H9 (cell line): ENCODE measurements at regions not wholly inside any gene's neighbourhood (a gene's known extent, or its start where the extent isn't known, plus 50 kb on each side); places are given as distances from the start of the nearest gene placed in this dataset.

Source experiments
- DNase-seq: peaks from one replicate; pipeline ENCODE4 v3.0.0-alpha.2; 2017
- H2AFZ ChIP-seq: one replicate; pipeline ENCODE4 v1.6.1; 2013; ENCODE audit warnings: mild to moderate bottlenecking, low read length, control low read depth, moderate library complexity
- H2AK5ac ChIP-seq: 2 replicates; pipeline ENCODE4 v1.6.1; 2013; ENCODE audit warnings: low read length, control low read depth, mixed read lengths; ENCODE audit not compliant: insufficient read length
- H2BK120ac ChIP-seq: one replicate; pipeline ENCODE4 v1.6.1; 2013; ENCODE audit warnings: low read depth, mild to moderate bottlenecking, low read length, control low read depth, inconsistent platforms; ENCODE audit not compliant: poor library complexity, severe bottlenecking
- H2BK12ac ChIP-seq: 2 replicates; pipeline ENCODE4 v1.6.1; 2013; ENCODE audit warnings: low read length, control low read depth, mixed read lengths, low read depth; ENCODE audit not compliant: insufficient read length
- H2BK15ac ChIP-seq: 2 replicates; pipeline ENCODE4 v1.6.1; 2013; ENCODE audit warnings: low read depth, low read length, control low read depth
- H2BK20ac ChIP-seq: one replicate; pipeline ENCODE4 v1.6.1; 2013; ENCODE audit warnings: low read depth, mild to moderate bottlenecking, low read length, control low read depth, inconsistent platforms; ENCODE audit not compliant: poor library complexity, severe bottlenecking
- H2BK5ac ChIP-seq: 2 replicates; pipeline ENCODE4 v1.6.1; 2013; ENCODE audit warnings: low read length, control low read depth, mixed read lengths; ENCODE audit not compliant: insufficient read length
- H3K14ac ChIP-seq: 2 replicates; pipeline ENCODE4 v1.6.1; 2013; ENCODE audit warnings: low read length, control low read depth; ENCODE audit not compliant: insufficient read depth
- H3K18ac ChIP-seq: 2 replicates; pipeline ENCODE4 v1.6.1; 2013; ENCODE audit warnings: low read depth, mild to moderate bottlenecking, mixed read lengths, low read length, control low read depth; ENCODE audit not compliant: insufficient read length
- H3K23ac ChIP-seq: 2 replicates; pipeline ENCODE4 v1.6.1; 2013; ENCODE audit warnings: low read length, control low read depth, mixed read lengths, low read depth; ENCODE audit not compliant: insufficient read length
- H3K23me2 ChIP-seq: 2 replicates; pipeline ENCODE4 v1.6.1; 2013; ENCODE audit warnings: low read depth, mild to moderate bottlenecking, mixed read lengths, low read length, control low read depth; ENCODE audit not compliant: insufficient read length, poor library complexity, severe bottlenecking
- H3K27ac ChIP-seq: 2 replicates; pipeline ENCODE4 v1.5.1; 2013; ENCODE audit warnings: low read length, control low read depth, mixed read lengths, low read depth; ENCODE audit not compliant: insufficient read length
- H3K27me3 ChIP-seq: 2 replicates; pipeline ENCODE4 v1.6.1; 2013; ENCODE audit warnings: low read length, control low read depth, inconsistent platforms; ENCODE audit not compliant: insufficient read depth
- H3K4ac ChIP-seq: 2 replicates; pipeline ENCODE4 v1.6.1; 2013; ENCODE audit warnings: low read depth, mild to moderate bottlenecking, control low read depth, inconsistent platforms, low read length, moderate library complexity
- H3K4me1 ChIP-seq: 2 replicates; pipeline ENCODE4 v1.6.1; 2013; ENCODE audit warnings: low read length, control low read depth, inconsistent platforms; ENCODE audit not compliant: insufficient read depth
- H3K4me2 ChIP-seq: 2 replicates; pipeline ENCODE4 v1.6.1; 2013; ENCODE audit warnings: low read length, control low read depth, mixed read lengths; ENCODE audit not compliant: insufficient read length, insufficient read depth
- H3K56ac ChIP-seq: 2 replicates; pipeline ENCODE4 v1.6.1; 2013; ENCODE audit warnings: low read depth, mild to moderate bottlenecking, mixed read lengths, low read length, control low read depth; ENCODE audit not compliant: insufficient read length
- H3K79me1 ChIP-seq: 2 replicates; pipeline ENCODE4 v1.6.1; 2013; ENCODE audit warnings: low read depth, mild to moderate bottlenecking, moderate library complexity, low read length, control low read depth, inconsistent platforms; ENCODE audit not compliant: insufficient read depth, poor library complexity, severe bottlenecking
- H3K79me2 ChIP-seq: 2 replicates; pipeline ENCODE4 v1.6.1; 2013; ENCODE audit warnings: low read length, control low read depth, inconsistent platforms; ENCODE audit not compliant: insufficient read depth
- H3K9ac ChIP-seq: 2 replicates; pipeline ENCODE4 v1.6.1; 2013; ENCODE audit warnings: low read length, control low read depth, mixed read lengths; ENCODE audit not compliant: insufficient read length; ENCODE audit errors: extremely low read depth
- H3K9me3 ChIP-seq: one replicate; pipeline ENCODE4 v1.6.1; 2013; ENCODE audit warnings: low read depth, low read length, inconsistent platforms; ENCODE audit not compliant: control insufficient read depth
- H3T11ph ChIP-seq: one replicate; pipeline ENCODE4 v1.6.1; 2013; ENCODE audit warnings: mild to moderate bottlenecking, low read length, control low read depth, inconsistent platforms
- H4K20me1 ChIP-seq: one replicate; pipeline ENCODE4 v1.6.1; 2013; ENCODE audit not compliant: control insufficient read depth, insufficient read length, insufficient read depth
- H4K5ac ChIP-seq: 2 replicates; pipeline ENCODE4 v1.6.1; 2013; ENCODE audit warnings: low read depth, mild to moderate bottlenecking, mixed read lengths, low read length, control low read depth; ENCODE audit not compliant: insufficient read length
- H4K8ac ChIP-seq: replicated peaks from 2 replicates; pipeline ENCODE4 v1.6.1; 2013; ENCODE audit warnings: low read length, control low read depth, mixed read lengths, low read depth; ENCODE audit not compliant: insufficient read length
- H4K91ac ChIP-seq: 2 replicates; pipeline ENCODE4 v1.6.1; 2013; ENCODE audit warnings: low read depth, mild to moderate bottlenecking, moderate library complexity, mixed read lengths, low read length, control low read depth; ENCODE audit not compliant: insufficient read length
- H3K27ac Mint-ChIP-seq, 3 experiments: 2 replicates in 2 of 3; 3 replicates in 1 of 3; pipeline ENCODE4 v1.8.0; 2020 to 2021; ENCODE audit warnings: mixed read lengths in 3 of 3, mild to moderate bottlenecking in 1 of 3, moderate library complexity in 1 of 3
- H3K27me3 Mint-ChIP-seq: 2 replicates; pipeline ENCODE4 v1.8.0; 2021; ENCODE audit warnings: low read depth, mild to moderate bottlenecking, moderate library complexity, mixed read lengths
- H3K36me3 Mint-ChIP-seq, 3 experiments: 2 replicates in 2 of 3; 3 replicates in 1 of 3; pipeline ENCODE4 v1.8.0; 2020 to 2021; ENCODE audit warnings: low read depth in 3 of 3, mixed read lengths in 3 of 3; ENCODE audit not compliant: insufficient read depth in 1 of 3
- H3K4me1 Mint-ChIP-seq, 2 experiments: 2 replicates each; pipeline ENCODE4 v1.8.0; 2020; ENCODE audit warnings: mixed read lengths in 2 of 2
- H3K4me3 Mint-ChIP-seq, 2 experiments: 2 replicates in 1 of 2; 3 replicates in 1 of 2; pipeline ENCODE4 v1.8.0; 2020 to 2021; ENCODE audit warnings: mild to moderate bottlenecking in 2 of 2, mixed read lengths in 2 of 2, moderate library complexity in 1 of 2
- H3K9me3 Mint-ChIP-seq, 2 experiments: 2 replicates in 1 of 2; 3 replicates in 1 of 2; pipeline ENCODE4 v1.8.0; 2020; ENCODE audit warnings: mild to moderate bottlenecking in 2 of 2, mixed read lengths in 2 of 2, moderate library complexity in 1 of 2
- CTCF ChIP-seq: fragments of 200-600 bp; sonication (generic); conservative IDR thresholded peaks from 3 replicates; pipeline ENCODE4 v1.8.0; 2021; ENCODE audit warnings: antibody characterized with exemption, mild to moderate bottlenecking
- WGBS: extraction: QIAGEN DNeasy Blood & Tissue Kit; methylation state at CpG from one replicate; pipeline ENCODE4 v1.1.7; 2013; ENCODE audit warnings: missing lambda C conversion rate, low lambda C conversion rate, mixed read lengths; ENCODE audit not compliant: insufficient read length; ENCODE audit errors: extremely low coverage; 5-methylcytosine and 5-hydroxymethylcytosine counted together

- Histone ChIP-seq H4K8ac (no peak overlapping the region), H3K23me2 (no peaks in the 10 kb centered on the region), H3K9ac (no peak overlapping the region), H3K27me3 (no peaks in the 10 kb centered on the region), H4K91ac (no peak overlapping the region), H3K56ac (no peak overlapping the region), H3K18ac (no peak overlapping the region), H4K20me1 (no peaks in the 10 kb centered on the region), H4K5ac (no peak overlapping the region), H2BK120ac (no peak overlapping the region), H2AFZ (no peak overlapping the region), H3K23ac (no peak overlapping the region), H3K4ac (no peak overlapping the region), H3T11ph (no peak overlapping the region), H3K4me2 (no peak overlapping the region), H2BK5ac (no peak overlapping the region), H3K79me2 (no peaks in the 10 kb centered on the region), H2BK15ac (no peak overlapping the region), H3K79me1 (no peaks in the 10 kb centered on the region), H3K27ac (no peak overlapping the region), H2BK20ac (no peak overlapping the region), H3K9me3 (no peaks in the 10 kb centered on the region), H3K4me1 (no peaks in the 10 kb centered on the region), H2AK5ac (no peak overlapping the region), H3K14ac (no peak overlapping the region), H2BK12ac (no peak overlapping the region)
- no peaks in the 10 kb centered on the region for H3K9me3 Mint-ChIP-seq
- H3K27ac Mint-ChIP-seq: no peak overlapping the region
- no peak overlapping the region for H3K4me3 Mint-ChIP-seq
- no peak for TF ChIP-seq CTCF
- no peak for DNase-seq
- WGBS: no CpG with 5 or more reads among the region's 1 CpG
- peaks cover 9 to 11% of the 10 kb centered on the region in 2 experiments for H3K4me1 Mint-ChIP-seq
- no peaks in the 10 kb centered on the region for H3K27me3 Mint-ChIP-seq
- no peaks in the 10 kb centered on the region for H3K36me3 Mint-ChIP-seq
These were observed 161.3 kb upstream of the REG3A start for GRCh38 chr2:79320871-79321270.
